Karpas-422 (cell line): ENCODE measurements at regions not wholly inside any gene's neighbourhood (a gene's known extent, or its start where the extent isn't known, plus 50 kb on each side); places are given as distances from the start of the nearest gene placed in this dataset.
A peak's percentile ranks its signal among the peaks of the same experiment; 100 is the strongest.

Experiments used
- DNase-seq: peaks from one replicate; pipeline ENCODE4 v3.0.0-alpha.2; 2015
- H2AFZ ChIP-seq: fragments of 200-600 bp; sonication (generic); 2 replicates; pipeline ENCODE4 v1.6.1; 2014; ENCODE audit warnings: antibody characterized with exemption, low read length, mixed read lengths
- H3K27ac ChIP-seq: fragments of 200-600 bp; sonication (generic); 2 replicates; pipeline ENCODE4 v1.5.1; 2014; ENCODE audit warnings: mild to moderate bottlenecking, low read length, moderate library complexity
- H3K27me3 ChIP-seq: fragments of 200-600 bp; sonication (generic); 2 replicates; pipeline ENCODE4 v1.6.1; 2014; ENCODE audit warnings: low read length, mixed read lengths
- H3K36me3 ChIP-seq: fragments of 200-600 bp; sonication (generic); 2 replicates; pipeline ENCODE4 v1.6.1; 2014; ENCODE audit warnings: low read length, mixed read lengths; ENCODE audit not compliant: insufficient read depth
- H3K4me1 ChIP-seq: fragments of 200-600 bp; sonication (generic); 2 replicates; pipeline ENCODE4 v1.6.1; 2014; ENCODE audit warnings: mild to moderate bottlenecking, low read length, mixed read lengths
- H3K4me2 ChIP-seq: fragments of 200-600 bp; sonication (generic); 2 replicates; pipeline ENCODE4 v1.6.1; 2014; ENCODE audit warnings: low read length, low read depth, mild to moderate bottlenecking; ENCODE audit not compliant: poor library complexity, severe bottlenecking
- H3K4me3 ChIP-seq: fragments of 200-600 bp; sonication (generic); 2 replicates; pipeline ENCODE4 v1.5.1; 2014; ENCODE audit warnings: mild to moderate bottlenecking, antibody characterized with exemption, low read length, mixed read lengths
- H3K79me2 ChIP-seq: fragments of 200-600 bp; sonication (generic); 2 replicates; pipeline ENCODE4 v1.6.1; 2014; ENCODE audit warnings: mild to moderate bottlenecking, low read length, mixed read lengths
- H3K9ac ChIP-seq: fragments of 200-600 bp; sonication (generic); 2 replicates; pipeline ENCODE4 v1.6.0; 2014; ENCODE audit warnings: low read length
- H3K9me2 ChIP-seq: fragments of 200-600 bp; sonication (generic), shearing (Covaris generic); replicated peaks from 2 replicates; pipeline ENCODE4 v1.6.0; 2014; ENCODE audit warnings: mild to moderate bottlenecking, low read length, moderate library complexity; ENCODE audit not compliant: insufficient read depth
- H3K9me3 ChIP-seq: fragments of 300-700, 200-600 bp; sonication (generic); 2 replicates; pipeline ENCODE4 v1.6.1; 2014; ENCODE audit warnings: low read length, mixed read lengths
- H4K20me1 ChIP-seq: fragments of 200-600 bp; sonication (generic); 2 replicates; pipeline ENCODE4 v1.6.1; 2014; ENCODE audit warnings: mild to moderate bottlenecking, antibody characterized with exemption, low read length, low read depth; ENCODE audit not compliant: insufficient read depth

DNA sequence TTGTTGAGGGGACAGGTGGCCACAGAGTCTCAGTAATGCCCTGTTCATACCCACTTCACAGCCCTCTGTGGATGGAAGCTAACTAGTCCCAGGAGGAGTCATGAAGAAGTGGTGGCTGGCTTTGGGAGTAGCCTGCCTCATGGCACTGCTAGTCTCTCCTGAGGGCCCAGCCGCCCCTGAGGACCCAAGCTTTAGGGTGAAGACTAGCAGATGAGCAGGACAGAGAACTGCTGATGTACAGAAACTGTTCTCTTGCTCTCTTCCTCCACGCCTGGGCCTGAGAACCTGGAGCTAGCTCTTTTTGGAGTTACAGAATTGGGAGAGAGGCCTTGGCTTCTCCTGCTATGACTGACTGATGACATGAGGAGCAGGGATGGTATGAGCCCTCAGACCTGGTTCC lies 99.2 kb downstream of the RAMP3 start:
- DNase-seq, result no peak
- Histone ChIP-seq H3K27me3 (no peaks in the 10 kb centered on the region), H3K9me2 (no peaks in the 10 kb centered on the region), H3K27ac (no peak overlapping the region), H2AFZ (no peak overlapping the region), H3K9ac (no peak overlapping the region), H3K9me3 (no peaks in the 10 kb centered on the region), H3K4me3 (no peak overlapping the region), H3K4me1 (peaks cover 31% of the 10 kb centered on the region), H4K20me1 (peaks cover 5% of the 10 kb centered on the region; the same call in 1 of the 2 replicates), H3K36me3 (no peaks in the 10 kb centered on the region), H3K4me2 (no peak overlapping the region), H3K79me2 (no peaks in the 10 kb centered on the region)

DNA sequence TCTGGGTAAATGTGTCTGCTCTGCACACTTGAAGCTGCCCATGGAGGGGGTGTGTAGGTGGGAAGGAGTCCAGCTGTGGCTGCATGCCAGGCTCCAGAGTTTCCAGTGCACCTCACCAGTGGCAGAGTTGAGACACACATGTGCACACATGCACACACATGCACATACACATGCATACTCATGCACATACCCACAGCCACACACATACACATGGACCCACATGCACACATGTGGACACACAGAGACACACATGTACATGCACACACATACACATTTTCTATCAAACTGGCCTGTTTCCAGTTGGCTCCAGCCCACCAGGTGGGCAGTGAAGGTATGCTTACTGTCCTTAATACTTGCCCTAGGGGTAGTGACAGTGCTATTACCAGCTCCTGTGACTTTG lies 99.7 kb downstream of the RAMP3 start:
- Histone ChIP-seq H3K9me2 (no peaks in the 10 kb centered on the region), H3K27me3 (no peaks in the 10 kb centered on the region), H2AFZ (no peak overlapping the region), H3K4me3 (no peak overlapping the region), H3K36me3 (no peaks in the 10 kb centered on the region), H3K9me3 (no peaks in the 10 kb centered on the region), H3K79me2 (no peaks in the 10 kb centered on the region), H4K20me1 (peaks cover 5% of the 10 kb centered on the region; the same call in 1 of the 2 replicates), H3K4me2 (no peak overlapping the region), H3K9ac (no peak overlapping the region), H3K4me1 (peaks cover 31% of the 10 kb centered on the region), H3K27ac (no peak overlapping the region)
- no peak for DNase-seq

GRCh38 chr7:45258533-45259226 lies 101.1 kb downstream of the RAMP3 start:
- H3K9me3 ChIP-seq, result no peaks in the 10 kb centered on the region
- H2AFZ ChIP-seq, result no peak overlapping the region
- peak overlapping the region; percentile 17; the same call in 1 of the 2 replicates for H3K9ac ChIP-seq
- peak overlapping the region; percentile 6; the same call in 1 of the 2 replicates for H3K4me3 ChIP-seq
- peaks cover 5% of the 10 kb centered on the region; the same call in 1 of the 2 replicates for H4K20me1 ChIP-seq
- H3K27ac ChIP-seq, result no peak overlapping the region
- H3K9me2 ChIP-seq, result no peaks in the 10 kb centered on the region
- no peaks in the 10 kb centered on the region for H3K36me3 ChIP-seq
- H3K79me2 ChIP-seq, result no peaks in the 10 kb centered on the region
- H3K27me3 ChIP-seq, result no peaks in the 10 kb centered on the region
- peak overlapping the region; percentile 62 for H3K4me2 ChIP-seq
- H3K4me1 ChIP-seq, result peaks cover 31% of the 10 kb centered on the region
- peak; percentile 78 for DNase-seq

GRCh38 chr7:45259227-45259596 lies 101.6 kb downstream of the RAMP3 start:
- Histone ChIP-seq H4K20me1 (peaks cover 5% of the 10 kb centered on the region; the same call in 1 of the 2 replicates), H3K4me3 (no peak overlapping the region; the same call in 1 of the 2 replicates), H3K79me2 (no peaks in the 10 kb centered on the region), H3K9ac (peak overlapping the region; percentile 17; the same call in 1 of the 2 replicates), H2AFZ (no peak overlapping the region), H3K27ac (no peak overlapping the region), H3K9me2 (no peaks in the 10 kb centered on the region), H3K27me3 (no peaks in the 10 kb centered on the region), H3K4me1 (peaks cover 31% of the 10 kb centered on the region), H3K9me3 (no peaks in the 10 kb centered on the region), H3K4me2 (peak overlapping the region; percentile 62), H3K36me3 (no peaks in the 10 kb centered on the region)
- no peak for DNase-seq

DNA sequence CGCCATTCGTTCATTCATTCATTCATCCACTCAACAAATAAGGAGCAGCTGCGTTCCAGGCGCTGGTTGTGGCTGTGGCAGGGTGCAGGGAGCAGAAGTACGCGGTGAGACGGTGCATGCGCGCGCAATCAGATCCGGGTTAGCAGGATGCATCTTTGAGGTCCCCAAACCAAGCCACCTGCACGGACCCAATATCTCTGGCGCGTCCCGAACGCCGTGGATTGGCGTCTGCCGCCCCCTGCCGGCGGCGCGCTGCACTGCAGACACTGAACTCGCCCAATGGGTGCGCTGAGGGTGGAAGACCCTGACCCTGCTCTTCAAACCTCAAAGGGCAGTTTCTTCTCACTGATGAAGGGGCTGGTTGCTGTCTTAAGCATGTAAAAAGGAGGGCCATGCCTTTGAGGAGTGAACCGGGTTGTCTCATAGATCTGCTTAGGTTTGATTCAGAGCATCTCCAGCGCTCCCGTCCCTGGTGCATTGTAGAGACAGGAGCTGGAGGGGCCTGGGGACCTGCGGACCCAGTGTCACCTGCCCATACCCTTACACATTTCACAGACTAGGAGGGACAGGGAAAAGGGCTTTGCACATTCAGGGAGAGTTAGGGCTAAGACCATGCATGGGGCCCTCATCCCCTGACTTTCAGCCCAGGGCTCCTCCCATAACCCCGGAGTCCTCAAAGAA lies 102.5 kb downstream of the RAMP3 start:
- Histone ChIP-seq H3K4me3 (no peak overlapping the region), H3K4me2 (no peak overlapping the region), H3K27me3 (no peaks in the 10 kb centered on the region), H3K9me2 (no peaks in the 10 kb centered on the region), H4K20me1 (peaks cover 5% of the 10 kb centered on the region; the same call in 1 of the 2 replicates), H3K9ac (no peak overlapping the region), H3K36me3 (no peaks in the 10 kb centered on the region), H3K27ac (no peak overlapping the region), H3K4me1 (peaks cover 25% of the 10 kb centered on the region), H2AFZ (no peak overlapping the region), H3K79me2 (no peaks in the 10 kb centered on the region), H3K9me3 (no peaks in the 10 kb centered on the region)
- peak; percentile 90 for DNase-seq

- Histone ChIP-seq H2AFZ (no peak overlapping the region), H3K9me2 (no peaks in the 10 kb centered on the region), H3K9me3 (no peaks in the 10 kb centered on the region), H3K79me2 (no peaks in the 10 kb centered on the region), H3K4me1 (no peaks in the 10 kb centered on the region), H3K9ac (no peak overlapping the region), H3K4me2 (no peak overlapping the region), H3K4me3 (no peak overlapping the region), H4K20me1 (no peaks in the 10 kb centered on the region), H3K36me3 (no peaks in the 10 kb centered on the region), H3K27ac (no peak overlapping the region), H3K27me3 (no peaks in the 10 kb centered on the region)
- DNase-seq, result no peak
Measured at GRCh38 chr7:45267262-45267661, 109.7 kb downstream of the RAMP3 start.

DNA sequence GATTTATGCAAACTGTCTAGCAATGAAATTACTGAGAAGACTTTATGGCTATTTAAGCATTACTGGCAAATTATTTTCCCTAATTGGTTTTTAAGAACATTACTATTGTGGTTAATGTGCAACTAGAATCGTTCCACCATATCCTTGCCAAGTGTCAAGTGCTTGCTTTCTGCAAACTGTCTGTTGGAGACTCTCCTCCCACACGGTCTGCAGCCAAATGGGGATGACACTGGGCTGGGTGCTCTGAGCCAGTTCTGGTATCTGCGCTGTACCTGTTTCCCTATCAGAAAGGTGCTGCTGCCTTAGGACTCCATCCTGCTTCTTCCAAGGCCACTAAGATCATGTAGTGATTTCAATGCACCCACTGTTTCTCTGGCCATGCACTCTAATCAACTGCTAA lies 110.4 kb downstream of the RAMP3 start:
- Histone ChIP-seq H3K4me2 (no peak overlapping the region), H2AFZ (no peak overlapping the region), H3K36me3 (no peaks in the 10 kb centered on the region), H3K27ac (no peak overlapping the region), H3K9me2 (no peaks in the 10 kb centered on the region), H3K4me3 (no peak overlapping the region), H3K79me2 (no peaks in the 10 kb centered on the region), H3K9me3 (no peaks in the 10 kb centered on the region), H3K27me3 (no peaks in the 10 kb centered on the region), H4K20me1 (no peaks in the 10 kb centered on the region), H3K4me1 (no peaks in the 10 kb centered on the region), H3K9ac (no peak overlapping the region)
- DNase-seq, result no peak

DNA sequence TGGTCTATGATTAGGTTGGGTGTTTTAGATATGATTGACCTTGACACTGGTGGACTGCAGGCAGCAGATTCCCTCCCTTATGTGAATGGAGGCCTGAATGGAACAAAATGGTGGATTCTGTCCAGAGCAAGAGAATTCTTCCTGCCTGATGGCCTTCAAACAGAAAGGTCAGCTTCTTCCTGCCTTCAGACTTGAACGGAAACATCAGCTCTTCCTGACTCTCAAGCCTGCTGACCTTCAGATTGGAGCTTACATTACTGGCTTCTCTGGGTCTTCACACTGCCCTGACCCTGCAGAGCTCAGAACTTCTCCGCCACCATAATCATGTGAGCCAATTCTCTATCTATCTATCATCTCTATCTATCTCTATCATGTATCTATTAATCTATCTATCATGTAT lies 111.6 kb downstream of the RAMP3 start:
- Histone ChIP-seq H3K27ac (no peak overlapping the region), H3K4me3 (no peak overlapping the region), H3K27me3 (no peaks in the 10 kb centered on the region), H3K36me3 (no peaks in the 10 kb centered on the region), H4K20me1 (no peaks in the 10 kb centered on the region), H2AFZ (no peak overlapping the region), H3K79me2 (no peaks in the 10 kb centered on the region), H3K9ac (no peak overlapping the region), H3K9me3 (no peaks in the 10 kb centered on the region), H3K4me2 (no peak overlapping the region), H3K9me2 (no peaks in the 10 kb centered on the region), H3K4me1 (no peaks in the 10 kb centered on the region)
- DNase-seq, result no peak
